T-helper 17 cell (primary cell): ENCODE measurements at regions not wholly inside any gene's neighbourhood (a gene's known extent, or its start where the extent isn't known, plus 50 kb on each side); places are given as distances from the start of the nearest gene placed in this dataset.
"Not testable (repeated sequence)": the region's sequence is repeated elsewhere in the genome, so short reads cannot be mapped to it uniquely, and the experiment has no call there.

Experiments
- ATAC-seq: fragments of 150-1000 bp; cut with Tn5 transposase; 2 replicates; pipeline ENCODE4 v1.10.0; 2021; ENCODE audit warnings: mild to moderate bottlenecking, moderate library complexity
- DNase-seq, 3 donors: peaks; one replicate each; pipeline versions ENCODE4 v3.0.0 to v3.0.0-alpha.2; 2020 to 2021
- H3K9me3 ChIP-seq: one replicate; pipeline ENCODE4 v1.7.0; 2013; ENCODE audit warnings: low read length, mild to moderate bottlenecking; ENCODE audit not compliant: control insufficient read depth, poor library complexity, severe bottlenecking
- H3K27ac Mint-ChIP-seq: one replicate; pipeline ENCODE4 v1.8.0; 2022; ENCODE audit warnings: mild to moderate bottlenecking, moderate library complexity, mixed read lengths
- H3K27me3 Mint-ChIP-seq: one replicate; pipeline ENCODE4 v1.8.0; 2022; ENCODE audit warnings: mixed read lengths
- H3K36me3 Mint-ChIP-seq: one replicate; pipeline ENCODE4 v1.8.0; 2022; ENCODE audit warnings: low read depth, mixed read lengths
- H3K4me1 Mint-ChIP-seq: one replicate; pipeline ENCODE4 v1.8.0; 2022; ENCODE audit warnings: mild to moderate bottlenecking, mixed read lengths
- H3K4me3 Mint-ChIP-seq: one replicate; pipeline ENCODE4 v1.8.0; 2022; ENCODE audit warnings: mild to moderate bottlenecking, moderate library complexity, mixed read lengths

DNA sequence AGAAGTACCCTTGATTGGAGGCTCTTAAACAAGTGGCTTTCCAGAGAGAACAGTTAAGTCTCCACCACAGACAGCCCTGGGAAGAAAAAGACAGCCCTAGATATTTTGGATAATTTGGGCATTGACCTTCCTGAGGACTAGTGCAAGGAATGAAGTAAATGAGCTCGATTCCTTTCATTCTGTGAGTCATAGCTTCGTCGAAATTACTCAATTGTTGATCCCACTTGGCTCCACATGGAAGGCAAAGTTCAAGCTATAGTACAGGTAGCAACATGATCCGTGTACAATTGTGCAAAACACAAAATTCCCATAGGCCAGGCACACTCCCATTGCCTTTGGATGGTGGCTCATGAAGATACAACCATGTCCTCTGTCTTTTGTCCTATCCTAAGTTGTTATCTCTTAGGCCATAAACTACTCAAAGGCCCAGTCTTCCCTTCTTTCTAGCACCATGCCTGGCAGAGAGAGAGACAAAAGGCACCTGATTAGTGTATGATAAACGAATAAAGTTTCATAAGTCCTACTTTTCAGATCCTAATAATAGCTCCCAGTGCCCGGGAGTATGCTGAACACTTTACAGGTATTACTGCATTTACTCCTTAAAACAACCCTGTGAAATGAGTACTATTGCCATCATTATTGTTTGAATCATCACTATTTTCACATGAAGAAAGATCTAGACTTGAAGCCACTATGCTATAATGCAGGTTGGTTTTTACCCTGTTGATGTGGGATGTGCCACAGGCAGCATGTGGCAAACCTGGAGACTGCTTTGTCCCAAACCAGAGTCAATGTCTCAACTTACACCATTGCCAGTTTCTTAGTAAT is 116.7 kb upstream of the RANBP3L start:
- no peaks in the 10 kb centered on the region for H3K36me3 Mint-ChIP-seq
- DNase-seq (no peak), ATAC-seq (no peak)
- H3K4me3 Mint-ChIP-seq = no peak overlapping the region
- H3K9me3 ChIP-seq = no peaks in the 10 kb centered on the region
- H3K27me3 Mint-ChIP-seq = no peaks in the 10 kb centered on the region
- no peak overlapping the region for H3K27ac Mint-ChIP-seq
- peaks cover 11% of the 10 kb centered on the region for H3K4me1 Mint-ChIP-seq

GRCh38 chr5:36421256-36421655 is 119.6 kb upstream of the RANBP3L start:
- H3K4me1 Mint-ChIP-seq = peaks cover 16% of the 10 kb centered on the region
- no peak for ATAC-seq
- no peak for DNase-seq
- H3K36me3 Mint-ChIP-seq = no peaks in the 10 kb centered on the region
- no peak overlapping the region for H3K27ac Mint-ChIP-seq
- H3K9me3 ChIP-seq = no peaks in the 10 kb centered on the region
- no peaks in the 10 kb centered on the region for H3K27me3 Mint-ChIP-seq
- H3K4me3 Mint-ChIP-seq = no peak overlapping the region

DNA sequence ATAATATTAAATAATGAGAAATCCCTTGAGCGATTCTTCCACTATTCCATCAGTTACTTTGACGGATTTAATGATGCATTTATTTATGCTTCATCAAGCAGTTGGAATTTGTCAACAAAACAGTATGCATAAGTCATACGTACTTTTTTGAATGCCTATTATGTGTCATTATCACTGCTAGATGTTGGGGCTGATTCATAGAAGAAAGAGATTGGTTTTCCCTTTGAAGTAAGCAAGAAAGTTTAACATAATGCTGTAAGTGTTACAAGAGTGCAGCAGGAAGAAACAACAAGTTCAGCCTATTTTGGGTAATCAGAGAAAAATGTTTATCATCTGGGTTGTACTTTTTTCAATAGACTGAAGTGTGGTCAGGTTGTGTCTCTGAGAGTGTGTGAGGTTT is 121.2 kb upstream of the RANBP3L start:
- no peaks in the 10 kb centered on the region for H3K9me3 ChIP-seq
- Mint-ChIP-seq H3K27ac (peak overlapping the region; percentile 24), H3K27me3 (no peaks in the 10 kb centered on the region), H3K36me3 (no peaks in the 10 kb centered on the region), H3K4me3 (no peak overlapping the region), H3K4me1 (peaks cover 12% of the 10 kb centered on the region)
- DNase-seq = no peak
- no peak for ATAC-seq

DNA sequence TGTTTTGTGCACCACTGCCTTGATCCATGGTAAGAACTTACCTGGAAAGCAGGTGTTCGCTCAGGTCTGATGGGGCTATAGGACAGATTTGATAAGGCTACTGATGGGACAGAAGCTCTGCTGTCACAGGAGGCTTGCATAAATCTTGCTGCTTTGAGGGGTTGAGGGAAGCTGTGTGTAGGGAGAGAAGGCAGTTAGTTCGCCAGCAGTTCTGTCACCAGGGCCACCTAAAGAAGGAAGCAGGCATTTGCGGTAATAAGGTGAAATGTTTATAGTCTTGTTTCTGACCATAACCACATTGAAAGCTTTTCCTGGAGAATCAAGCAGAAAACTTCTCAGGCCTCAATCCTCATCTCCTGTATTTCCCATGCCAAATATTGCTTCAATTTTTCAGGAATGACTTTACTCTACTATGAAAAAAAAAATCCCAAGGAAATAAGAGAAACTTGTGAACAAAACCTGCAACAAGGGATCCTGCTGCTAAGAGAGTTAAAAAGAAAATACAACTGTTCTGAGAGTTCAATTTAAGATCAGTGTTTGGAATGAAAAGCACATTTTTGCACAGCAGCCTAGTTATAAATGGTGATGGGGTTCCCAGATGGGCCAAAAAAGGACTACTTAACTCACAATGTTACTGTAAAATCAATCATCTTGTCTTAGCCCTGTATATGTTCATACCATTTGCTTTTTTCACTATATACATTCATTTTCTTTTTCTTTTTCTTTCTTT is 122.0 kb upstream of the RANBP3L start:
- ATAC-seq (no peak), DNase-seq (no peak)
- H3K9me3 ChIP-seq = no peaks in the 10 kb centered on the region
- H3K36me3 Mint-ChIP-seq = no peaks in the 10 kb centered on the region
- H3K27me3 Mint-ChIP-seq = no peaks in the 10 kb centered on the region
- H3K4me1 Mint-ChIP-seq = peaks cover 12% of the 10 kb centered on the region
- H3K27ac Mint-ChIP-seq = peak overlapping the region; percentile 24
- H3K4me3 Mint-ChIP-seq = peak overlapping the region; percentile 25

- not testable (repeated sequence) for H3K27ac Mint-ChIP-seq, H3K9me3 ChIP-seq, DNase-seq, H3K4me1 Mint-ChIP-seq, H3K27me3 Mint-ChIP-seq, H3K36me3 Mint-ChIP-seq, H3K4me3 Mint-ChIP-seq, ATAC-seq
Observed at GRCh38 chr5:36426070-36426469, 124.4 kb upstream of the RANBP3L start.

DNA sequence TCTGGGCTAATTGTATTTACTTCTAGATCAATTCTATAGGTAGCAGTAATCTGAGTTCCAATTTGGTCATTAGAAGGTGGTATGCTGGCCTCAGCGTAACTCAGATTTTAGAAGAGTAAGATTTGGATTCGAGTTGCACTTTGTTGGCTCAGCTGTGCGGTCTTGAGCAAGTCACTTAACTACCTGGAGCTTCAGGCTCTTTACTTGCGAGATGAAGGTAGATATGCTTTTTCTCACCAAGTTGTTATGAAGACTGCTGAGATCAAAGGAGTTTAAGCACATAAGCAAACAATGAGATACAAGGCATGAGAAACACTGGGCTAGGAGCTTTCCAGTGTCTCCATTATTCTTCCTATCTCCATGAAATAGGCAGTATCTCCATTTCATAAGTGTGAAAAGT is 133.8 kb upstream of the RANBP3L start:
- DNase-seq (no peak), ATAC-seq (no peak)
- H3K27me3 Mint-ChIP-seq = peaks cover 47% of the 10 kb centered on the region
- no peaks in the 10 kb centered on the region for H3K4me1 Mint-ChIP-seq
- H3K4me3 Mint-ChIP-seq = no peak overlapping the region
- no peak overlapping the region for H3K27ac Mint-ChIP-seq
- H3K9me3 ChIP-seq = no peaks in the 10 kb centered on the region
- no peaks in the 10 kb centered on the region for H3K36me3 Mint-ChIP-seq

GRCh38 chr5:36436306-36436705 is 134.6 kb upstream of the RANBP3L start:
- no peaks in the 10 kb centered on the region for H3K4me1 Mint-ChIP-seq
- H3K36me3 Mint-ChIP-seq = no peaks in the 10 kb centered on the region
- no peaks in the 10 kb centered on the region for H3K9me3 ChIP-seq
- H3K4me3 Mint-ChIP-seq = no peak overlapping the region
- H3K27me3 Mint-ChIP-seq = peaks cover 52% of the 10 kb centered on the region
- no peak overlapping the region for H3K27ac Mint-ChIP-seq
- DNase-seq = no peak
- ATAC-seq = no peak

- H3K36me3 Mint-ChIP-seq = no peaks in the 10 kb centered on the region
- no peak for DNase-seq
- no peak overlapping the region for H3K4me3 Mint-ChIP-seq
- no peak for ATAC-seq
- H3K9me3 ChIP-seq = no peaks in the 10 kb centered on the region
- H3K27ac Mint-ChIP-seq = no peak overlapping the region
- H3K27me3 Mint-ChIP-seq = peaks cover 49% of the 10 kb centered on the region
- H3K4me1 Mint-ChIP-seq = peaks cover 6% of the 10 kb centered on the region
Observed at GRCh38 chr5:36438765-36439561, 137.3 kb upstream of the RANBP3L start.

DNA sequence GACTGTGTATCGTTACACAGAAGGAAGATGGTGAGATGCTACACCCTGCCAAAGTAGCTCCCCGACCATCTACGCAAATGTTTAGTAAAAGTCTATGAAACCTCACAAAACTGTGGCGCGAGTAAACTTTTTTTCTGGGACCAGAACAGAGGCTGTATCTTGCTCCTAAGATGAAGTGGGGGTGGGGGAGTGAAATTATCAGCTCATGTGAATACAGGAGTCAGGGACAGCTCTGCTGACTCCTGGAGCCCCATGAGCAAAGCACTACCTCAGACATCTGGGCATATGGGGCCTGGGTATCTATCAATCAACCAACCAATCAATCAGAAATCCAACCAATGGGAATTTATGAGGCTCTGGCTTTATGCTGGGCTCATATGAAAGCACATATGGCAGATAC is 138.6 kb upstream of the RANBP3L start:
- H3K27me3 Mint-ChIP-seq = peaks cover 46% of the 10 kb centered on the region
- H3K9me3 ChIP-seq = no peaks in the 10 kb centered on the region
- ATAC-seq (no peak), DNase-seq (no peak)
- H3K4me3 Mint-ChIP-seq = no peak overlapping the region
- no peaks in the 10 kb centered on the region for H3K36me3 Mint-ChIP-seq
- H3K27ac Mint-ChIP-seq = no peak overlapping the region
- peaks cover 6% of the 10 kb centered on the region for H3K4me1 Mint-ChIP-seq

GRCh38 chr5:36441280-36441679 is 139.6 kb upstream of the RANBP3L start:
- no peaks in the 10 kb centered on the region for H3K36me3 Mint-ChIP-seq

GRCh38 chr5:36442352-36442751 is 140.7 kb upstream of the RANBP3L start:
- no peaks in the 10 kb centered on the region for H3K9me3 ChIP-seq
- DNase-seq (no peak), ATAC-seq (no peak)
- Mint-ChIP-seq H3K27ac (no peak overlapping the region), H3K27me3 (peaks cover 25% of the 10 kb centered on the region), H3K4me1 (peaks cover 6% of the 10 kb centered on the region), H3K36me3 (no peaks in the 10 kb centered on the region), H3K4me3 (no peak overlapping the region)

More at GRCh38 chr5:36441280-36441679, 139.6 kb upstream of the RANBP3L start:
- Mint-ChIP-seq H3K4me1 (peaks cover 6% of the 10 kb centered on the region), H3K27me3 (peaks cover 36% of the 10 kb centered on the region), H3K4me3 (no peak overlapping the region), H3K27ac (no peak overlapping the region)
- no peaks in the 10 kb centered on the region for H3K9me3 ChIP-seq
- DNase-seq (no peak), ATAC-seq (no peak)

DNA sequence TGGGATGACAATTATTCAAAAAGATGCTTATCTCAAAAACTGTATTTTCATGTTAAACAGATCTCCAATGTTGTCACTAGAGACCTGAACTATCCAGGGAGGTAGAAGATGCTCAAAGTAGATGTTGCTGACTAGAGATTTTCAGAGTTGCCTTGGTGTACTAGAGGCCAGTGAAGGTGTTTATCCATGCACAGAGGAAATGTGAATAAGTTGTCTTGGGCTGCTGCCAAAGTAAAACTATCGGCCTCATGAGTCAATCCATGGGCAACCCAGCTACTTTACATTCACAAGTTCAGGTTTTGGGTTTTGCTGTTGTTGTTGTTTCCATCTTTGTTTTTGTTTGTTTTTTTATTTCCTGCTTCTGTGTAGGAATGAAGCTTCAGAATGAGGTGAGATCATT is 141.1 kb upstream of the RANBP3L start:
- H3K9me3 ChIP-seq = no peaks in the 10 kb centered on the region
- no peak for DNase-seq
- Mint-ChIP-seq H3K27me3 (peaks cover 21% of the 10 kb centered on the region), H3K4me3 (peak overlapping the region; percentile 2), H3K36me3 (no peaks in the 10 kb centered on the region), H3K4me1 (peaks cover 6% of the 10 kb centered on the region), H3K27ac (no peak overlapping the region)
- ATAC-seq = no peak

DNA sequence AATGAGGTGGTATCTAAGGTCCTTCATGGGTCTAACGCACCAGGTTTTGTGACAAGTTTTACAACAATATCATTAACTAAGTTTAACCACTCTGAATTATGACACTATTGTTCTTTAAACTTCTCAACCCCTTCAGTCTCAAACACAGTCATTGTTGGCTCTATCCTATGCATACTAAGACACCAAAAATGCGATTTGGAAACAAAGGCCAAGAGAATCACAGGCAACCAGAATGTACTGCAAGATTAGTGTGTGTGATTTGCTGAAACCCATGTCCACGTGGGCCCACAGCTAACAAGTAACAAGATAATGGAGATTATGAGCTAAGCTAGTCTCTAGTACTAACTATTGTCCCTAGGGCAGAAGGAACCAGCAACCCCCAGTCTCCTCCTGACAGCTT is 142.2 kb upstream of the RANBP3L start:
- Mint-ChIP-seq H3K27me3 (peaks cover 15% of the 10 kb centered on the region), H3K4me3 (no peak overlapping the region), H3K27ac (no peak overlapping the region), H3K4me1 (peaks cover 6% of the 10 kb centered on the region), H3K36me3 (no peaks in the 10 kb centered on the region)
- ATAC-seq (no peak), DNase-seq (no peak)
- H3K9me3 ChIP-seq = no peaks in the 10 kb centered on the region
